Effector CD4-positive, alpha-beta T cell (primary cell): ENCODE measurements at regions not wholly inside any gene's neighbourhood (a gene's known extent, or its start where the extent isn't known, plus 50 kb on each side); places are given as distances from the start of the nearest gene placed in this dataset.

Experiments
- DNase-seq: peaks from one replicate; pipeline ENCODE4 v3.0.0-alpha.2; 2020

DNA sequence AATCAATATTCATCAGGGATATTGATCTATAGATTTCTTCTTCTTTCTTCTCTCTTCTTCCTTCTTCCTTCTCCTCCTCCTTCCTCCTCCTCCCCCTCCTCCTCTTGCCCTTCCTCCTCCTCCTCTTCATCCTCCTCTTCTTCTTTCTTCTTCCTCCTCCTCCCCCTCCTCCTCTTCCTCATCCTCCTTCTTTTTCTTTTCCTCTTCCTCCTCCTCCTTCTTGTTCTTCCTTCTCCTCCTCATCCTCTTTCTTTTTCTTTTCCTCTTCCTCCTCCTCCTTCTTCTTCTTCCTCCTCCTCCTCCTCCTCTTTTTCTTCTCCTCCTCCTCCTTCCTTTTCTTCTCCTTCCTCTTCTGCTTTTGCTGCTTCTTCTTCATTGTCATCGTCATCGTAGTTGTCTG lies 52.4 kb upstream of the SERINC1 start:
- DNase-seq, result no peak

GRCh38 chr6:122530440-122531046 lies 58.9 kb upstream of the SERINC1 start:
- DNase-seq, result peak; percentile 48

DNA sequence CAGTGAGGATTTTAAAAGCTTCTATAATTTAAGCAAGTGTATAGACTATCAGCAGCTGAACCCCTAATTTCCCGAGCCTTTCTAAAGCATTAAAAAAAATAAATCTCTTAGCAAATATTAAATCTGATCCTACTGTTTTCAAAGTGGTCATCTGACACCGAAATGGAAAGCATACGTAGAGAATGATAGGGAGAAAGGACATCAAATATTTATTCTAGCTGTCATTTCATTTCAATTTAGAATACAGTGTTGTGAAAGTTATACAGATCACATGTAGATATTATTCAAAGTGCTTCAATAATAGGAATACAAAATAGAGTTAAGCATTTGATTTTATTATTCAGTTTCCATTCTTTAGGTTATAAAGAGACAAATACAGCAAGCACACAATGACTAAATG lies 61.9 kb upstream of the PKIB start:
- DNase-seq, result no peak

- DNase-seq, result no peak
Observed at GRCh38 chr6:122548820-122549219, 61.4 kb upstream of the PKIB start.

DNA sequence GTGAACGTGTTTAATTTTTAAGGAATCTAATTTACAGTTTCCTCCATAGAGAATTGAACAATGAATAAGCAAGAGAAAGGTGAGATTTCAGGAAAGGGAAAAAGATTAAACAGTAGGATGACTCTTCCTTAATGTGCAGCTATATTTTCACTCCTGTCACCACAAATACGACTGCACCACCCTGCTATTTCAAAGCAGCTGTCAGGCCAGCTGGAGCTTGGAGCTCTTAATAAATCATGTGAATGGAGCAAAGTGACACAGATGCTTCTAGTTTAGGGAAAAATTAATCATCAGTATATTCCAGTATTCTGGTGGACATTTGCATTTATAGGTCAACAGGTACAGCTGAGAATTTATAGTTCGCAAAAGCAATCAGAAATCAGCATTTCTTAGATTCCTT lies 56.5 kb upstream of the PKIB start:
- no peak for DNase-seq

DNA sequence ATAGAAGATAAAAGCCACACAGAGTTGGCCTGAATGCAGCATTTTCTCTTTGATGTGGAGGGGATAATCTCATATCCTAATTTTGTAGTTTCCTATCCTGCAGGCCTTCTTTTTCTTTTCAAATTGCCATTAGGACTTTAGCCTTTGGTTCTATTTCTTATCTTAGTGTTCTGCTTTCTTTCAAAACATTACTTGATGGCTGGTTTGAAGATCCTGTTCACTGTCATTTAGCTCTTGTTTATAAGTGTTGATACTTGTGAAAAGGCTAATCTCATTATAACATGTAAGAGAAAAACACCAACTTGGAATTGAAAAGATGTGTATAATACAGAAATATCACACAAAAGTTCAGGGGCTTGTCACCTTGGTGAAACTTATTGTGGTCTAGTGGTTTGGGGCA lies 54.6 kb upstream of the PKIB start:
- no peak for DNase-seq

GRCh38 chr6:122558080-122558479 lies 52.1 kb upstream of the PKIB start:
- no peak for DNase-seq
